CD8-positive, alpha-beta memory T cell (primary cell): ENCODE measurements at regions not wholly inside any gene's neighbourhood (a gene's known extent, or its start where the extent isn't known, plus 50 kb on each side); places are given as distances from the start of the nearest gene placed in this dataset.
"Not testable (repeated sequence)": the region's sequence is repeated elsewhere in the genome, so short reads cannot be mapped to it uniquely, and the experiment has no call there.

ENCODE experiments used
- CTCF ChIA-PET: fragments of 350-600 bp; sonication (Branson Sonifier 250); formaldehyde crosslinking; loops from one replicate; lab custom pipeline; 2021; ENCODE audit warnings: antibody characterized with exemption; lab: Charles Lee
- POLR2A ChIA-PET: fragments of 350-600 bp; sonication (Branson Sonifier 250); formaldehyde crosslinking; loops from one replicate; lab custom pipeline; 2021; ENCODE audit warnings: antibody characterized with exemption; lab: Charles Lee
- DNase-seq, 5 donors: peaks; one replicate each; pipeline versions ENCODE4 v3.0.0 to v3.0.0-alpha.2; 2020 to 2022; ENCODE audit warnings: mixed read lengths in 1 of 5
- H3K27ac ChIP-seq: one replicate; pipeline ENCODE4 v1.7.0; 2013; ENCODE audit warnings: low read depth, mild to moderate bottlenecking, low read length, moderate library complexity
- H3K27me3 ChIP-seq: 2 replicates; pipeline ENCODE4 v1.7.0; 2013; ENCODE audit warnings: low read length, mild to moderate bottlenecking; ENCODE audit not compliant: insufficient read depth, poor library complexity, severe bottlenecking
- H3K36me3 ChIP-seq: 2 replicates; pipeline ENCODE4 v1.7.0; 2013; ENCODE audit warnings: mild to moderate bottlenecking, low read length, moderate library complexity; ENCODE audit not compliant: insufficient read depth
- H3K4me1 ChIP-seq: 2 replicates; pipeline ENCODE4 v1.7.0; 2013; ENCODE audit warnings: mild to moderate bottlenecking, low read length, moderate library complexity; ENCODE audit not compliant: insufficient read depth
- H3K4me3 ChIP-seq: 2 replicates; pipeline ENCODE4 v1.7.0; 2013; ENCODE audit warnings: mild to moderate bottlenecking, low read length
- H3K9me3 ChIP-seq: 2 replicates; pipeline ENCODE4 v1.7.0; 2013; ENCODE audit warnings: mild to moderate bottlenecking, low read length
- H3K27ac Mint-ChIP-seq, 8 donors: one replicate each; pipeline ENCODE4 v1.8.0; 2020 to 2021; ENCODE audit warnings: mixed read lengths in 8 of 8, mild to moderate bottlenecking in 6 of 8, inconsistent platforms in 3 of 8, moderate library complexity in 3 of 8
- H3K27me3 Mint-ChIP-seq, 2 donors: one replicate each; pipeline ENCODE4 v1.8.0; 2020 to 2021; ENCODE audit warnings: mixed read lengths in 2 of 2, mild to moderate bottlenecking in 1 of 2, moderate library complexity in 1 of 2
- H3K36me3 Mint-ChIP-seq, 3 donors: one replicate each; pipeline ENCODE4 v1.8.0; 2020 to 2021; ENCODE audit warnings: mixed read lengths in 3 of 3, inconsistent platforms in 1 of 3, mild to moderate bottlenecking in 1 of 3
- H3K4me1 Mint-ChIP-seq, 3 donors: one replicate each; pipeline ENCODE4 v1.8.0; 2020 to 2021; ENCODE audit warnings: mixed read lengths in 3 of 3, inconsistent platforms in 1 of 3, mild to moderate bottlenecking in 1 of 3
- H3K4me3 Mint-ChIP-seq, 7 donors: one replicate each; pipeline ENCODE4 v1.8.0; 2020 to 2021; ENCODE audit warnings: mixed read lengths in 7 of 7, mild to moderate bottlenecking in 6 of 7, moderate library complexity in 4 of 7, inconsistent platforms in 2 of 7
- H3K9me3 Mint-ChIP-seq, 5 donors: one replicate each; pipeline ENCODE4 v1.8.0; 2020 to 2022; ENCODE audit warnings: mixed read lengths in 5 of 5, mild to moderate bottlenecking in 3 of 5, moderate library complexity in 2 of 5, inconsistent platforms in 1 of 5

GRCh38 chr9:108434502-108434901, 421.3 kb downstream of the ACTL7B start:
- no peak overlapping the region for H3K27ac ChIP-seq

DNA sequence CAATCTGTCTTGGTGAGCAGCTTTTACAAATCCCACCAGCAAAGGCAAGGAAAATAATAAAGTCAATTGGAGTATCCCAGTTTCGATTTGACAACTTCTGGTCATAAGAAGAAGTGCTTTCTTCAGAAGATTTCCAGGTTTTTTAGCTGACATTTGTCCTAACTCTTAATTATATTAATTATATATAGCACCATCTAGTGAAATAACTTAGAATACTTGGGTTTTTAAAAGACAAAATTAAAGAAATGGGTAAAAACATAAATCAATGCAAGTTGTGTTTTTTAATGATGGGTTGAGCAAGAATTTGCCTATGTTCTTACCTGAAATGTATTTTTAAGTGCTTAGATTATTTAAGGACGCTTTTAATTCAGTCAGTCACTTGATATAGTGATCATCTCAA, 421.8 kb downstream of the ACTL7B start:
- Histone ChIP-seq H3K4me1 (no peaks in the 10 kb centered on the region), H3K27ac (no peak overlapping the region), H3K36me3 (no peaks in the 10 kb centered on the region), H3K9me3 (no peaks in the 10 kb centered on the region), H3K4me3 (no peak overlapping the region), H3K27me3 (no peaks in the 10 kb centered on the region)
- POLR2A ChIA-PET, result no interaction called here
- Mint-ChIP-seq H3K27ac (no peak overlapping the region), H3K4me1 (no peaks in the 10 kb centered on the region), H3K27me3 (no peaks in the 10 kb centered on the region), H3K9me3 (peaks cover 9 to 13% (median 12%) of the 10 kb centered on the region in 5 donors), H3K4me3 (no peak overlapping the region), H3K36me3 (no peaks in the 10 kb centered on the region)
- CTCF ChIA-PET, result no interaction called here
- DNase-seq, result no peak

More at GRCh38 chr9:108434502-108434901, 421.3 kb downstream of the ACTL7B start:
- DNase-seq, result no peak
- H3K27me3 Mint-ChIP-seq, result no peaks in the 10 kb centered on the region
- no peaks in the 10 kb centered on the region for H3K36me3 Mint-ChIP-seq
- peaks cover 5 to 13% (median 10%) of the 10 kb centered on the region in 5 donors for H3K9me3 Mint-ChIP-seq
- ChIA-PET POLR2A (no interaction called here), CTCF (no interaction called here)
- H3K4me1 Mint-ChIP-seq, result no peaks in the 10 kb centered on the region
- H3K4me3 Mint-ChIP-seq, result no peak overlapping the region
- H3K9me3 ChIP-seq, result no peaks in the 10 kb centered on the region
- no peaks in the 10 kb centered on the region for H3K4me1 ChIP-seq
- H3K27me3 ChIP-seq, result no peaks in the 10 kb centered on the region
- no peaks in the 10 kb centered on the region for H3K36me3 ChIP-seq
- H3K27ac Mint-ChIP-seq, result no peak overlapping the region
- no peak overlapping the region for H3K4me3 ChIP-seq

DNA sequence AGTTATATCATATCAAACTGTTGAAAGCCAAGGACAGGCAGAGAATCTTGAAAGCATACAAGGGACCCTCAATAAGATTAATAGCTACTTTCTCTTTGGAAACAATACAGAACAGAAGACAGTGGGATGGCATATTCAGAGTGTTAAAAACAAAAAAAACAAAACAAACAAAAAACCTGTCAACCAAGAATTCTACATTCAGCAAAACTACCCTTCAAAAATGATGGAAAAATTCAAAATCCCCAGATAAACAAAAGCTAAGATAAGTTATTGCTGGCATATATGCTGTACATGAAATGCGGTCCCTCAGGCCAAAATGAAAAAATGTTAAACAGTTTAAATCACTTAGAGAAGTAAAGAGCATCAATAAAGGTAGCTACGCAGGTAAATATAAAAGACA, 425.1 kb downstream of the ACTL7B start:
- POLR2A ChIA-PET, result no interaction called here
- H3K36me3 Mint-ChIP-seq, result no peaks in the 10 kb centered on the region
- H3K9me3 Mint-ChIP-seq, result peaks cover 9 to 20% (median 17%) of the 10 kb centered on the region in 5 donors

DNA sequence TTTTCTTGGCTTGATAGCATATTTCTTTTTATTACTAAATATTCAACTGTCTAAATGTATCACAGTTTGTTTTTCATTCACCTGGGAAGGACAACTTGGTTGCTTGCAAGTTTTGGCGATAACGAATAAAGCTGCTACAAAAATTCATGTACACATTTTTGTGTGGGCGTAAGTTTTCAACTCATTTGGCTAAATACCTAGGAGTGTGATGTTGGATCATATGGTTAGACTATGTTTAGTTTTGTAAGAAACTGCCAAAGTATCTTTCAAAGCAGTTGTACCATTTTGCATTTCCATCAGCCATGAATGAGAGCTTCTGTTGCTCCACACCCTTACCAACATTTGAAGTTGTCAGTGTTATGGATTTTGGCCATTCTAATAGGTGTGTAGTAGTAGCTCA, 428.0 kb downstream of the ACTL7B start:
- no peaks in the 10 kb centered on the region for H3K4me1 Mint-ChIP-seq
- no peak for DNase-seq
- H3K36me3 Mint-ChIP-seq, result no peaks in the 10 kb centered on the region
- ChIA-PET CTCF (interaction anchor here (1.2 to 1.5 kb wide), 2 partner anchors 12 to 14 kb away, joined by 4 read pairs; no protein-coding TSS in a partner anchor), POLR2A (no interaction called here)
- H3K27me3 ChIP-seq, result no peaks in the 10 kb centered on the region
- H3K9me3 ChIP-seq, result no peaks in the 10 kb centered on the region
- peaks cover 12 to 25% (median 13%) of the 10 kb centered on the region in 5 donors for H3K9me3 Mint-ChIP-seq
- H3K4me1 ChIP-seq, result no peaks in the 10 kb centered on the region
- no peak overlapping the region for H3K27ac ChIP-seq
- H3K4me3 Mint-ChIP-seq, result no peak overlapping the region
- H3K36me3 ChIP-seq, result no peaks in the 10 kb centered on the region
- no peak overlapping the region for H3K27ac Mint-ChIP-seq
- no peaks in the 10 kb centered on the region for H3K27me3 Mint-ChIP-seq
- no peak overlapping the region for H3K4me3 ChIP-seq

More for the DNA sequence above, 425.1 kb downstream of the ACTL7B start:
- Mint-ChIP-seq H3K27ac (no peak overlapping the region), H3K4me1 (no peaks in the 10 kb centered on the region), H3K27me3 (no peaks in the 10 kb centered on the region), H3K4me3 (no peak overlapping the region)
- Histone ChIP-seq H3K36me3 (no peaks in the 10 kb centered on the region), H3K9me3 (no peaks in the 10 kb centered on the region), H3K4me3 (no peak overlapping the region), H3K4me1 (no peaks in the 10 kb centered on the region), H3K27ac (no peak overlapping the region), H3K27me3 (no peaks in the 10 kb centered on the region)
- no peak for DNase-seq
- CTCF ChIA-PET, result no interaction called here

- H3K9me3 ChIP-seq, H3K36me3 Mint-ChIP-seq, H3K4me1 ChIP-seq, H3K27ac Mint-ChIP-seq, H3K27ac ChIP-seq, H3K36me3 ChIP-seq, H3K4me1 Mint-ChIP-seq, POLR2A ChIA-PET, H3K27me3 ChIP-seq, H3K4me3 ChIP-seq, DNase-seq, H3K4me3 Mint-ChIP-seq, CTCF ChIA-PET, H3K27me3 Mint-ChIP-seq: not testable (repeated sequence)
- peaks cover 12 to 25% (median 13%) of the 10 kb centered on the region in 5 donors for H3K9me3 Mint-ChIP-seq
Observed at GRCh38 chr9:108426421-108426940, 429.3 kb downstream of the ACTL7B start.

DNA sequence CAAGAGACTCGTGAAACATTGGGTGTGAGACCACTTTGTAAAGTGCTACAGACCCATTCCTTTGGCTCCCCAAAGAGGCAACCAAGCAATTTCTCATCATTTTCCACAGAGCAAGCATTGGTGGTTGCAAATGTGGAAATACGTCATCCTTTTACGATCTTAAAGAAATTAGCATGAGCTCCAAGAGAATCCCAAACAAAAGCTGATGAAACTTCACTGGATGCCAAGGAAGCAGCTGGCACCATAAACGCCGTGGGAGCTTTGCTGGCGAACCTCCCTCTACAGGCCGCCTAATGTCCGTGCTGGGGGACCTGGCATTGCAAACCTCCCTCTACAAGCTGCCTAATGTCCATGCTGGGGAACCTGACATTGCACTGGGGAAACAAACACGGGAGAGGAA, 432.4 kb downstream of the ACTL7B start:
- POLR2A ChIA-PET, result no interaction called here
- CTCF ChIA-PET, result no interaction called here
- Histone ChIP-seq H3K36me3 (no peaks in the 10 kb centered on the region), H3K27me3 (no peaks in the 10 kb centered on the region), H3K4me1 (no peaks in the 10 kb centered on the region), H3K27ac (no peak overlapping the region), H3K4me3 (no peak overlapping the region), H3K9me3 (no peaks in the 10 kb centered on the region)
- no peaks in the 10 kb centered on the region for H3K36me3 Mint-ChIP-seq
- no peaks in the 10 kb centered on the region for H3K27me3 Mint-ChIP-seq
- H3K4me3 Mint-ChIP-seq, result no peak overlapping the region
- DNase-seq, result no peak
- no peak overlapping the region for H3K27ac Mint-ChIP-seq
- H3K9me3 Mint-ChIP-seq, result peaks cover 0 to 17% (median 4%) of the 10 kb centered on the region in 5 donors
- H3K4me1 Mint-ChIP-seq, result no peaks in the 10 kb centered on the region

DNA sequence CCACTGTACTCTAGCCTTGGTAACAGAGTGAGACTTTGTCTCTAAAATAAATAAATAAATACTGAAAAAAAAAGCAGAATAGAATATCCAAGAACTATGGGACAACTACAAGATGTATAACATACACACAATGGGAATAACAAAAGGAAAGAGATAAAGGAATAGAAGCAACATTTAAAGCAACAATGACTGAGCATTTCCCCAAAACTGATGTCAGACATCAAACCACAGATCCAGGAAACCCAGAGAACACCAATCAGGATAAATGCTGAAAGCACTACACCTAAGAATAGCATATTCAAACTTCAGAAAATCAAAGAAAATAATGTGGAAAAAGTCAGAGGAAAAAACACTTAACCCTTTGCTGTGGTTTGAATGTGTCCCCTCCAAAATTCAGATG, 436.4 kb downstream of the ACTL7B start:
- no peak overlapping the region for H3K4me3 Mint-ChIP-seq
- Histone ChIP-seq H3K4me3 (no peak overlapping the region), H3K9me3 (no peaks in the 10 kb centered on the region), H3K4me1 (no peaks in the 10 kb centered on the region), H3K27ac (no peak overlapping the region), H3K27me3 (no peaks in the 10 kb centered on the region), H3K36me3 (no peaks in the 10 kb centered on the region)
- CTCF ChIA-PET, result no interaction called here
- no peak for DNase-seq
- no peaks in the 10 kb centered on the region for H3K4me1 Mint-ChIP-seq
- no peaks in the 10 kb centered on the region for H3K36me3 Mint-ChIP-seq
- POLR2A ChIA-PET, result no interaction called here
- no peaks in the 10 kb centered on the region for H3K27me3 Mint-ChIP-seq
- peaks cover 0 to 14% (median 4%) of the 10 kb centered on the region in 5 donors for H3K9me3 Mint-ChIP-seq
- no peak overlapping the region for H3K27ac Mint-ChIP-seq

DNA sequence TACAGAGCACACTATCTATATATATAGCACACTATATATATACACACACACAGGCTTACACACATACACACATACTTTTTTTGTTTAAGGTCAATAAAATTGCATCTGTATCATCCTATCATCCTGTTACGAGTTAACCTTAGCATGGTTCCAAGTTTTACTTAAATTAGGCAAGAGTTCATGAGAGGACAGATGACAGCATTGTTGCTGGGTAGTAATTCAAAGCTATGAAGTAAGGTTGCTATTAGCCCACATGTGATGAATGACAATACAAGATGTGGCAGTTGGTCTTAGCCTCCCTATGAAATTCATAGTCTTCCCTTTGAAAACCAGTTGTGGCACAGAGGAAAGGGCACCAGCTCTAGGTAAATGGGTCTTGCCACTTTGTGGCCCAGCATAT, 438.1 kb downstream of the ACTL7B start:
- no peaks in the 10 kb centered on the region for H3K4me1 ChIP-seq
- H3K9me3 ChIP-seq, result no peaks in the 10 kb centered on the region
- Mint-ChIP-seq H3K27me3 (no peaks in the 10 kb centered on the region), H3K27ac (no peak overlapping the region), H3K4me3 (no peak overlapping the region), H3K36me3 (no peaks in the 10 kb centered on the region), H3K9me3 (peaks cover 0 to 14% (median 4%) of the 10 kb centered on the region in 5 donors), H3K4me1 (no peaks in the 10 kb centered on the region)
- DNase-seq, result no peak
- CTCF ChIA-PET, result no interaction called here
- H3K27ac ChIP-seq, result no peak overlapping the region
- no peak overlapping the region for H3K4me3 ChIP-seq
- no peaks in the 10 kb centered on the region for H3K27me3 ChIP-seq
- POLR2A ChIA-PET, result no interaction called here
- H3K36me3 ChIP-seq, result no peaks in the 10 kb centered on the region
